K562 (cell line): ENCODE measurements at regions not wholly inside any gene's neighbourhood (a gene's known extent, or its start where the extent isn't known, plus 50 kb on each side); places are given as distances from the start of the nearest gene placed in this dataset.

Source experiments
- C11orf30 ChIP-seq: fragments of 450-650 bp; IDR thresholded peaks from 2 replicates; pipeline ENCODE4 v1.6.1; 2016; ENCODE audit warnings: low read depth, mild to moderate bottlenecking
- CCNT2 ChIP-seq: IDR thresholded peaks from 2 replicates; pipeline ENCODE4 v1.6.1; 2011; ENCODE audit warnings: borderline replicate concordance, low read depth, mild to moderate bottlenecking, moderate library complexity, mixed read lengths, low read length; ENCODE audit not compliant: insufficient read length; ENCODE audit errors: extremely low read depth
- JUND ChIP-seq, 2 experiments: IDR thresholded peaks; 2 replicates in 1 of 2; 3 replicates in 1 of 2; pipeline ENCODE4 v1.6.1; 2011; ENCODE audit warnings: borderline replicate concordance in 2 of 2, low read depth in 2 of 2, low read length in 2 of 2, improper control_type of control experiment in 1 of 2, missing biosample characterization in 1 of 2, missing genetic modification characterization in 1 of 2, missing genetic modification reagents in 1 of 2
- NFXL1 ChIP-seq: fragments of 450-650 bp; formaldehyde crosslinking; IDR thresholded peaks from 2 replicates; pipeline ENCODE4 v1.4.0; 2021; ENCODE audit warnings: mild to moderate bottlenecking
- NR3C1 ChIP-seq: sonication (generic); formaldehyde crosslinking; IDR thresholded peaks from 2 replicates; pipeline ENCODE4 v1.8.1; 2022; ENCODE audit warnings: missing genetic modification reagents
- TOE1 ChIP-seq, 2 experiments: fragments of 450-650 bp in 1 of 2; sonication (generic) in 1 of 2; formaldehyde crosslinking in 1 of 2; IDR thresholded peaks; 2 replicates each; pipeline versions ENCODE4 v1.7.1 to v1.8.0; 2016 to 2022; ENCODE audit warnings: borderline replicate concordance in 2 of 2, mild to moderate bottlenecking in 2 of 2, antibody characterized with exemption in 1 of 2, inconsistent platforms in 1 of 2, low read depth in 1 of 2, missing genetic modification reagents in 1 of 2, moderate library complexity in 1 of 2
- ZBTB1 ChIP-seq: sonication (generic); formaldehyde crosslinking; IDR thresholded peaks from 2 replicates; pipeline ENCODE4 v1.8.1; 2023; ENCODE audit warnings: missing genetic modification reagents, low read depth, mild to moderate bottlenecking, borderline replicate concordance
- TF ChIP-seq, protein P1 (sequence below), 2 experiments: fragments of 450-650 bp in 1 of 2; sonication (generic) in 1 of 2; formaldehyde crosslinking in 1 of 2; IDR thresholded peaks; 2 replicates each; pipeline versions ENCODE4 v1.7.1 to v1.9.0; 2016 to 2022; ENCODE audit warnings: inconsistent platforms in 1 of 2, mild to moderate bottlenecking in 1 of 2, missing genetic modification reagents in 1 of 2
- TF ChIP-seq, protein P2 (sequence below): IDR thresholded peaks from 3 replicates; pipeline ENCODE4 v1.6.1; 2011; ENCODE audit warnings: borderline replicate concordance, mild to moderate bottlenecking; ENCODE audit not compliant: insufficient read length, insufficient read depth
- TF ChIP-seq, protein P3 (sequence below): sonication (generic); formaldehyde crosslinking; IDR thresholded peaks from 2 replicates; pipeline ENCODE4 v1.8.0; 2023; ENCODE audit warnings: missing genetic modification reagents, mild to moderate bottlenecking, borderline replicate concordance

DNA sequence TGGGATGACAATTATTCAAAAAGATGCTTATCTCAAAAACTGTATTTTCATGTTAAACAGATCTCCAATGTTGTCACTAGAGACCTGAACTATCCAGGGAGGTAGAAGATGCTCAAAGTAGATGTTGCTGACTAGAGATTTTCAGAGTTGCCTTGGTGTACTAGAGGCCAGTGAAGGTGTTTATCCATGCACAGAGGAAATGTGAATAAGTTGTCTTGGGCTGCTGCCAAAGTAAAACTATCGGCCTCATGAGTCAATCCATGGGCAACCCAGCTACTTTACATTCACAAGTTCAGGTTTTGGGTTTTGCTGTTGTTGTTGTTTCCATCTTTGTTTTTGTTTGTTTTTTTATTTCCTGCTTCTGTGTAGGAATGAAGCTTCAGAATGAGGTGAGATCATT is 141.1 kb upstream of the RANBP3L start (continued):
- TF ChIP-seq, protein P1, sequence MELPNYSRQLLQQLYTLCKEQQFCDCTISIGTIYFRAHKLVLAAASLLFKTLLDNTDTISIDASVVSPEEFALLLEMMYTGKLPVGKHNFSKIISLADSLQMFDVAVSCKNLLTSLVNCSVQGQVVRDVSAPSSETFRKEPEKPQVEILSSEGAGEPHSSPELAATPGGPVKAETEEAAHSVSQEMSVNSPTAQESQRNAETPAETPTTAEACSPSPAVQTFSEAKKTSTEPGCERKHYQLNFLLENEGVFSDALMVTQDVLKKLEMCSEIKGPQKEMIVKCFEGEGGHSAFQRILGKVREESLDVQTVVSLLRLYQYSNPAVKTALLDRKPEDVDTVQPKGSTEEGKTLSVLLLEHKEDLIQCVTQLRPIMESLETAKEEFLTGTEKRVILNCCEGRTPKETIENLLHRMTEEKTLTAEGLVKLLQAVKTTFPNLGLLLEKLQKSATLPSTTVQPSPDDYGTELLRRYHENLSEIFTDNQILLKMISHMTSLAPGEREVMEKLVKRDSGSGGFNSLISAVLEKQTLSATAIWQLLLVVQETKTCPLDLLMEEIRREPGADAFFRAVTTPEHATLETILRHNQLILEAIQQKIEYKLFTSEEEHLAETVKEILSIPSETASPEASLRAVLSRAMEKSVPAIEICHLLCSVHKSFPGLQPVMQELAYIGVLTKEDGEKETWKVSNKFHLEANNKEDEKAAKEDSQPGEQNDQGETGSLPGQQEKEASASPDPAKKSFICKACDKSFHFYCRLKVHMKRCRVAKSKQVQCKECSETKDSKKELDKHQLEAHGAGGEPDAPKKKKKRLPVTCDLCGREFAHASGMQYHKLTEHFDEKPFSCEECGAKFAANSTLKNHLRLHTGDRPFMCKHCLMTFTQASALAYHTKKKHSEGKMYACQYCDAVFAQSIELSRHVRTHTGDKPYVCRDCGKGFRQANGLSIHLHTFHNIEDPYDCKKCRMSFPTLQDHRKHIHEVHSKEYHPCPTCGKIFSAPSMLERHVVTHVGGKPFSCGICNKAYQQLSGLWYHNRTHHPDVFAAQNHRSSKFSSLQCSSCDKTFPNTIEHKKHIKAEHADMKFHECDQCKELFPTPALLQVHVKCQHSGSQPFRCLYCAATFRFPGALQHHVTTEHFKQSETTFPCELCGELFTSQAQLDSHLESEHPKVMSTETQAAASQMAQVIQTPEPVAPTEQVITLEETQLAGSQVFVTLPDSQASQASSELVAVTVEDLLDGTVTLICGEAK (IDR thresholded peaks at IDR 0.05), result 0 out of 2 replicates have a peak, but pooled peaks have one; percentile 12
- TF ChIP-seq, protein P1 (CRISPR knock-in tag; IDR thresholded peaks at IDR 0.05), result no peak
- TF ChIP-seq NR3C1 (CRISPR knock-in tag), result no peak
- peak; percentile 70 for TF ChIP-seq C11orf30
- TF ChIP-seq NFXL1 (CRISPR knock-in tag), result no peak
- TF ChIP-seq CCNT2, result no peak
- no peak for TF ChIP-seq ZBTB1
- TF ChIP-seq JUND (IDR thresholded peaks at IDR 0.05; ENCODE audit: borderline replicate concordance, low read depth, low read length), result no peak
- TF ChIP-seq JUND (tag; IDR thresholded peaks at IDR 0.05; ENCODE audit: borderline replicate concordance, low read depth, low read length), result no peak
- 0 out of 2 replicates have a peak, but pooled peaks have one; percentile 8 for TF ChIP-seq TOE1 (IDR thresholded peaks at IDR 0.05; ENCODE audit: borderline replicate concordance)
- no peak for TF ChIP-seq TOE1 (CRISPR knock-in tag; IDR thresholded peaks at IDR 0.05; ENCODE audit: borderline replicate concordance, low read depth)
- TF ChIP-seq, protein P2, sequence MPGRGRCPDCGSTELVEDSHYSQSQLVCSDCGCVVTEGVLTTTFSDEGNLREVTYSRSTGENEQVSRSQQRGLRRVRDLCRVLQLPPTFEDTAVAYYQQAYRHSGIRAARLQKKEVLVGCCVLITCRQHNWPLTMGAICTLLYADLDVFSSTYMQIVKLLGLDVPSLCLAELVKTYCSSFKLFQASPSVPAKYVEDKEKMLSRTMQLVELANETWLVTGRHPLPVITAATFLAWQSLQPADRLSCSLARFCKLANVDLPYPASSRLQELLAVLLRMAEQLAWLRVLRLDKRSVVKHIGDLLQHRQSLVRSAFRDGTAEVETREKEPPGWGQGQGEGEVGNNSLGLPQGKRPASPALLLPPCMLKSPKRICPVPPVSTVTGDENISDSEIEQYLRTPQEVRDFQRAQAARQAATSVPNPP, result no peak
- TF ChIP-seq, protein P3, sequence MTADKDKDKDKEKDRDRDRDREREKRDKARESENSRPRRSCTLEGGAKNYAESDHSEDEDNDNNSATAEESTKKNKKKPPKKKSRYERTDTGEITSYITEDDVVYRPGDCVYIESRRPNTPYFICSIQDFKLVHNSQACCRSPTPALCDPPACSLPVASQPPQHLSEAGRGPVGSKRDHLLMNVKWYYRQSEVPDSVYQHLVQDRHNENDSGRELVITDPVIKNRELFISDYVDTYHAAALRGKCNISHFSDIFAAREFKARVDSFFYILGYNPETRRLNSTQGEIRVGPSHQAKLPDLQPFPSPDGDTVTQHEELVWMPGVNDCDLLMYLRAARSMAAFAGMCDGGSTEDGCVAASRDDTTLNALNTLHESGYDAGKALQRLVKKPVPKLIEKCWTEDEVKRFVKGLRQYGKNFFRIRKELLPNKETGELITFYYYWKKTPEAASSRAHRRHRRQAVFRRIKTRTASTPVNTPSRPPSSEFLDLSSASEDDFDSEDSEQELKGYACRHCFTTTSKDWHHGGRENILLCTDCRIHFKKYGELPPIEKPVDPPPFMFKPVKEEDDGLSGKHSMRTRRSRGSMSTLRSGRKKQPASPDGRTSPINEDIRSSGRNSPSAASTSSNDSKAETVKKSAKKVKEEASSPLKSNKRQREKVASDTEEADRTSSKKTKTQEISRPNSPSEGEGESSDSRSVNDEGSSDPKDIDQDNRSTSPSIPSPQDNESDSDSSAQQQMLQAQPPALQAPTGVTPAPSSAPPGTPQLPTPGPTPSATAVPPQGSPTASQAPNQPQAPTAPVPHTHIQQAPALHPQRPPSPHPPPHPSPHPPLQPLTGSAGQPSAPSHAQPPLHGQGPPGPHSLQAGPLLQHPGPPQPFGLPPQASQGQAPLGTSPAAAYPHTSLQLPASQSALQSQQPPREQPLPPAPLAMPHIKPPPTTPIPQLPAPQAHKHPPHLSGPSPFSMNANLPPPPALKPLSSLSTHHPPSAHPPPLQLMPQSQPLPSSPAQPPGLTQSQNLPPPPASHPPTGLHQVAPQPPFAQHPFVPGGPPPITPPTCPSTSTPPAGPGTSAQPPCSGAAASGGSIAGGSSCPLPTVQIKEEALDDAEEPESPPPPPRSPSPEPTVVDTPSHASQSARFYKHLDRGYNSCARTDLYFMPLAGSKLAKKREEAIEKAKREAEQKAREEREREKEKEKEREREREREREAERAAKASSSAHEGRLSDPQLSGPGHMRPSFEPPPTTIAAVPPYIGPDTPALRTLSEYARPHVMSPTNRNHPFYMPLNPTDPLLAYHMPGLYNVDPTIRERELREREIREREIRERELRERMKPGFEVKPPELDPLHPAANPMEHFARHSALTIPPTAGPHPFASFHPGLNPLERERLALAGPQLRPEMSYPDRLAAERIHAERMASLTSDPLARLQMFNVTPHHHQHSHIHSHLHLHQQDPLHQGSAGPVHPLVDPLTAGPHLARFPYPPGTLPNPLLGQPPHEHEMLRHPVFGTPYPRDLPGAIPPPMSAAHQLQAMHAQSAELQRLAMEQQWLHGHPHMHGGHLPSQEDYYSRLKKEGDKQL, result no peak
